ENCODE measurements at regions not wholly inside any gene's neighbourhood (a gene's known extent, or its start where the extent isn't known, plus 50 kb on each side); places are given as distances from the start of the nearest gene placed in this dataset.

- TF ChIP-seq, protein P1, sequence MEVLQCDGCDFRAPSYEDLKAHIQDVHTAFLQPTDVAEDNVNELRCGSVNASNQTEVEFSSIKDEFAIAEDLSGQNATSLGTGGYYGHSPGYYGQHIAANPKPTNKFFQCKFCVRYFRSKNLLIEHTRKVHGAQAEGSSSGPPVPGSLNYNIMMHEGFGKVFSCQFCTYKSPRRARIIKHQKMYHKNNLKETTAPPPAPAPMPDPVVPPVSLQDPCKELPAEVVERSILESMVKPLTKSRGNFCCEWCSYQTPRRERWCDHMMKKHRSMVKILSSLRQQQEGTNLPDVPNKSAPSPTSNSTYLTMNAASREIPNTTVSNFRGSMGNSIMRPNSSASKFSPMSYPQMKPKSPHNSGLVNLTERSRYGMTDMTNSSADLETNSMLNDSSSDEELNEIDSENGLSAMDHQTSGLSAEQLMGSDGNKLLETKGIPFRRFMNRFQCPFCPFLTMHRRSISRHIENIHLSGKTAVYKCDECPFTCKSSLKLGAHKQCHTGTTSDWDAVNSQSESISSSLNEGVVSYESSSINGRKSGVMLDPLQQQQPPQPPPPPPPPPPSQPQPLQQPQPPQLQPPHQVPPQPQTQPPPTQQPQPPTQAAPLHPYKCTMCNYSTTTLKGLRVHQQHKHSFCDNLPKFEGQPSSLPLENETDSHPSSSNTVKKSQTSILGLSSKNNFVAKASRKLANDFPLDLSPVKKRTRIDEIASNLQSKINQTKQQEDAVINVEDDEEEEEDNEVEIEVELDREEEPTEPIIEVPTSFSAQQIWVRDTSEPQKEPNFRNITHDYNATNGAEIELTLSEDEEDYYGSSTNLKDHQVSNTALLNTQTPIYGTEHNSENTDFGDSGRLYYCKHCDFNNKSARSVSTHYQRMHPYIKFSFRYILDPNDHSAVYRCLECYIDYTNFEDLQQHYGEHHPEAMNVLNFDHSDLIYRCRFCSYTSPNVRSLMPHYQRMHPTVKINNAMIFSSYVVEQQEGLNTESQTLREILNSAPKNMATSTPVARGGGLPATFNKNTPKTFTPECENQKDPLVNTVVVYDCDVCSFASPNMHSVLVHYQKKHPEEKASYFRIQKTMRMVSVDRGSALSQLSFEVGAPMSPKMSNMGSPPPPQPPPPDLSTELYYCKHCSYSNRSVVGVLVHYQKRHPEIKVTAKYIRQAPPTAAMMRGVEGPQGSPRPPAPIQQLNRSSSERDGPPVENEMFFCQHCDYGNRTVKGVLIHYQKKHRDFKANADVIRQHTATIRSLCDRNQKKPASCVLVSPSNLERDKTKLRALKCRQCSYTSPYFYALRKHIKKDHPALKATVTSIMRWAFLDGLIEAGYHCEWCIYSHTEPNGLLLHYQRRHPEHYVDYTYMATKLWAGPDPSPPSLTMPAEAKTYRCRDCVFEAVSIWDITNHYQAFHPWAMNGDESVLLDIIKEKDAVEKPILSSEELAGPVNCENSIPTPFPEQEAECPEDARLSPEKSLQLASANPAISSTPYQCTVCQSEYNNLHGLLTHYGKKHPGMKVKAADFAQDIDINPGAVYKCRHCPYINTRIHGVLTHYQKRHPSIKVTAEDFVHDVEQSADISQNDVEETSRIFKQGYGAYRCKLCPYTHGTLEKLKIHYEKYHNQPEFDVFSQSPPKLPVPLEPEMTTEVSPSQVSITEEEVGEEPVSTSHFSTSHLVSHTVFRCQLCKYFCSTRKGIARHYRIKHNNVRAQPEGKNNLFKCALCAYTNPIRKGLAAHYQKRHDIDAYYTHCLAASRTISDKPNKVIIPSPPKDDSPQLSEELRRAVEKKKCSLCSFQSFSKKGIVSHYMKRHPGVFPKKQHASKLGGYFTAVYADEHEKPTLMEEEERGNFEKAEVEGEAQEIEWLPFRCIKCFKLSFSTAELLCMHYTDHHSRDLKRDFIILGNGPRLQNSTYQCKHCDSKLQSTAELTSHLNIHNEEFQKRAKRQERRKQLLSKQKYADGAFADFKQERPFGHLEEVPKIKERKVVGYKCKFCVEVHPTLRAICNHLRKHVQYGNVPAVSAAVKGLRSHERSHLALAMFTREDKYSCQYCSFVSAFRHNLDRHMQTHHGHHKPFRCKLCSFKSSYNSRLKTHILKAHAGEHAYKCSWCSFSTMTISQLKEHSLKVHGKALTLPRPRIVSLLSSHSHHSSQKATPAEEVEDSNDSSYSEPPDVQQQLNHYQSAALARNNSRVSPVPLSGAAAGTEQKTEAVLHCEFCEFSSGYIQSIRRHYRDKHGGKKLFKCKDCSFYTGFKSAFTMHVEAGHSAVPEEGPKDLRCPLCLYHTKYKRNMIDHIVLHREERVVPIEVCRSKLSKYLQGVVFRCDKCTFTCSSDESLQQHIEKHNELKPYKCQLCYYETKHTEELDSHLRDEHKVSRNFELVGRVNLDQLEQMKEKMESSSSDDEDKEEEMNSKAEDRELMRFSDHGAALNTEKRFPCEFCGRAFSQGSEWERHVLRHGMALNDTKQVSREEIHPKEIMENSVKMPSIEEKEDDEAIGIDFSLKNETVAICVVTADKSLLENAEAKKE (CRISPR knock-in tag; IDR thresholded peaks at IDR 0.05): no peak
- no peak for TF ChIP-seq EZH2phosphoT487 (IDR thresholded peaks at IDR 0.05; ENCODE audit: unreplicated experiment)
- no peak for TF ChIP-seq EZH2 (IDR thresholded peaks at IDR 0.05; ENCODE audit: low read depth, unreplicated experiment)
- no peak for TF ChIP-seq ZNF114 (CRISPR knock-in tag; IDR thresholded peaks at IDR 0.05)
- TF ChIP-seq, protein P2, sequence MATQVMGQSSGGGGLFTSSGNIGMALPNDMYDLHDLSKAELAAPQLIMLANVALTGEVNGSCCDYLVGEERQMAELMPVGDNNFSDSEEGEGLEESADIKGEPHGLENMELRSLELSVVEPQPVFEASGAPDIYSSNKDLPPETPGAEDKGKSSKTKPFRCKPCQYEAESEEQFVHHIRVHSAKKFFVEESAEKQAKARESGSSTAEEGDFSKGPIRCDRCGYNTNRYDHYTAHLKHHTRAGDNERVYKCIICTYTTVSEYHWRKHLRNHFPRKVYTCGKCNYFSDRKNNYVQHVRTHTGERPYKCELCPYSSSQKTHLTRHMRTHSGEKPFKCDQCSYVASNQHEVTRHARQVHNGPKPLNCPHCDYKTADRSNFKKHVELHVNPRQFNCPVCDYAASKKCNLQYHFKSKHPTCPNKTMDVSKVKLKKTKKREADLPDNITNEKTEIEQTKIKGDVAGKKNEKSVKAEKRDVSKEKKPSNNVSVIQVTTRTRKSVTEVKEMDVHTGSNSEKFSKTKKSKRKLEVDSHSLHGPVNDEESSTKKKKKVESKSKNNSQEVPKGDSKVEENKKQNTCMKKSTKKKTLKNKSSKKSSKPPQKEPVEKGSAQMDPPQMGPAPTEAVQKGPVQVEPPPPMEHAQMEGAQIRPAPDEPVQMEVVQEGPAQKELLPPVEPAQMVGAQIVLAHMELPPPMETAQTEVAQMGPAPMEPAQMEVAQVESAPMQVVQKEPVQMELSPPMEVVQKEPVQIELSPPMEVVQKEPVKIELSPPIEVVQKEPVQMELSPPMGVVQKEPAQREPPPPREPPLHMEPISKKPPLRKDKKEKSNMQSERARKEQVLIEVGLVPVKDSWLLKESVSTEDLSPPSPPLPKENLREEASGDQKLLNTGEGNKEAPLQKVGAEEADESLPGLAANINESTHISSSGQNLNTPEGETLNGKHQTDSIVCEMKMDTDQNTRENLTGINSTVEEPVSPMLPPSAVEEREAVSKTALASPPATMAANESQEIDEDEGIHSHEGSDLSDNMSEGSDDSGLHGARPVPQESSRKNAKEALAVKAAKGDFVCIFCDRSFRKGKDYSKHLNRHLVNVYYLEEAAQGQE (IDR thresholded peaks at IDR 0.05; ENCODE audit: unreplicated experiment): no peak
These were observed 171.3 kb downstream of the RPRM start (continued) for GRCh38 chr2:153307223-153307622.

GRCh38 chr2:153299809-153300208 lies 178.8 kb downstream of the RPRM start:
- H3K4me3 Mint-ChIP-seq: no peak overlapping the region
- H3K27ac ChIP-seq (ENCODE audit: low read depth): no peak overlapping the region
- H3K27me3 Mint-ChIP-seq (ENCODE audit: insufficient read depth, low read depth, poor library complexity): no peaks in the 10 kb centered on the region
- H3K27me3 ChIP-seq (ENCODE audit: insufficient read depth): no peaks in the 10 kb centered on the region
- H3K36me3 Mint-ChIP-seq (ENCODE audit: low read depth): no peaks in the 10 kb centered on the region
- H3K4me2 ChIP-seq: no peak overlapping the region
- no peaks in the 10 kb centered on the region for H3F3A ChIP-seq (replicated peaks; ENCODE audit: low read depth)
- ATAC-seq (no peak), DNase-seq (ENCODE audit: low spot score) (no peak)
- no peaks in the 10 kb centered on the region for H3K9me2 ChIP-seq (ENCODE audit: insufficient read depth)
- no peak overlapping the region for H2AFZ ChIP-seq
- H3K79me2 ChIP-seq (replicated peaks; ENCODE audit: insufficient read depth): no peaks in the 10 kb centered on the region
- H3K4me3 ChIP-seq: no peak overlapping the region
- H3K27ac Mint-ChIP-seq: no peak overlapping the region
- peaks cover 10% of the 10 kb centered on the region for H3K4me1 Mint-ChIP-seq
- no peaks in the 10 kb centered on the region for H3K36me3 ChIP-seq (ENCODE audit: insufficient read depth)
- H3K9me3 Mint-ChIP-seq: no peaks in the 10 kb centered on the region
- no peaks in the 10 kb centered on the region for H4K20me1 ChIP-seq (replicated peaks; ENCODE audit: insufficient read depth)
- no peaks in the 10 kb centered on the region for H3K4me1 ChIP-seq (ENCODE audit: insufficient read depth)
- TF ChIP-seq NANOG (IDR thresholded peaks at IDR 0.05; ENCODE audit: borderline replicate concordance) (no peak), ZNF114 (CRISPR knock-in tag; IDR thresholded peaks at IDR 0.05) (no peak)
- TF ChIP-seq, protein P2 (IDR thresholded peaks at IDR 0.05; ENCODE audit: unreplicated experiment): no peak

Data from GM23338 (cell line).